DMS53 treated with DMSO at 0.1 percent for 48 hours (cell line): ENCODE measurements at regions not wholly inside any gene's neighbourhood (a gene's known extent, or its start where the extent isn't known, plus 50 kb on each side); places are given as distances from the start of the nearest gene placed in this dataset.

Experiments
- DNase-seq: peaks from one replicate; lab custom pipeline; 2025; ENCODE audit not compliant: unreplicated experiment; lab: John Stamatoyannopoulos, UW

- no peak for DNase-seq
Observed at GRCh38 chr6:2505624-2506023, 245.1 kb downstream of the MYLK4 start.

- no peak for DNase-seq
Observed at GRCh38 chr6:2504495-2505064, 246.1 kb downstream of the MYLK4 start.

GRCh38 chr6:2503816-2504494, 246.8 kb downstream of the MYLK4 start:
- DNase-seq = peak; percentile 38

- DNase-seq = no peak
Observed at GRCh38 chr6:2502998-2503674, 247.6 kb downstream of the MYLK4 start.

- DNase-seq = no peak
Observed at GRCh38 chr6:2502096-2502997, 248.4 kb downstream of the MYLK4 start.

- peak; percentile 90 for DNase-seq
Observed at GRCh38 chr6:2497922-2498623, 252.6 kb downstream of the MYLK4 start.

- no peak for DNase-seq
Observed at GRCh38 chr6:2496291-2496690, 250.9 kb upstream of the GMDS start.

GRCh38 chr6:2492686-2493523, 247.5 kb upstream of the GMDS start:
- no peak for DNase-seq

- DNase-seq = no peak
Observed at GRCh38 chr6:2491137-2491536, 245.7 kb upstream of the GMDS start.

- no peak for DNase-seq
Observed at GRCh38 chr6:2488578-2488977, 243.2 kb upstream of the GMDS start.

- peak; percentile 39 for DNase-seq
Observed at GRCh38 chr6:2485116-2485515, 239.7 kb upstream of the GMDS start.

- DNase-seq = no peak
Observed at GRCh38 chr6:2482773-2483172, 237.4 kb upstream of the GMDS start.

- DNase-seq = no peak
Observed at GRCh38 chr6:2481307-2481706, 235.9 kb upstream of the GMDS start.

- no peak for DNase-seq
Observed at GRCh38 chr6:2480267-2480966, 235.0 kb upstream of the GMDS start.

- DNase-seq = no peak
Observed at GRCh38 chr6:2478200-2478599, 232.8 kb upstream of the GMDS start.

GRCh38 chr6:2477666-2478065, 232.3 kb upstream of the GMDS start:
- no peak for DNase-seq

GRCh38 chr6:2477250-2477649, 231.8 kb upstream of the GMDS start:
- no peak for DNase-seq

GRCh38 chr6:2476376-2476775, 231.0 kb upstream of the GMDS start:
- no peak for DNase-seq

GRCh38 chr6:2471472-2471871, 226.1 kb upstream of the GMDS start:
- DNase-seq = peak; percentile 51
